PC-3 (cell line): ENCODE measurements at regions not wholly inside any gene's neighbourhood (a gene's known extent, or its start where the extent isn't known, plus 50 kb on each side); places are given as distances from the start of the nearest gene placed in this dataset.
"Not testable (repeated sequence)": the region's sequence is repeated elsewhere in the genome, so short reads cannot be mapped to it uniquely, and the experiment has no call there.

ENCODE experiments used
- ATAC-seq: fragments of 200-7000 bp; cut with Tn5 transposase; 2 replicates; pipeline ENCODE4 v1.9.1; 2020; ENCODE audit warnings: mild to moderate bottlenecking, moderate library complexity
- BruUV-seq: library from RNA; stranded (reverse); fragments of 400-500 nt; replicated peaks from 2 replicates; lab custom pipeline; 2021; lab: Mats Ljungman, UMichigan
- CTCF ChIA-PET: fragments of 300-600 bp; sonication (Branson Sonifier 250); formaldehyde crosslinking; loops from one replicate; lab custom pipeline; 2022; ENCODE audit warnings: antibody characterized with exemption; lab: Charles Lee
- POLR2A ChIA-PET: fragments of 300-600 bp; sonication (Branson Sonifier 250); formaldehyde crosslinking; loops from one replicate; lab custom pipeline; 2022; ENCODE audit warnings: antibody characterized with exemption; ENCODE audit not compliant: unreplicated experiment; lab: Charles Lee
- DNase-seq: peaks from one replicate; pipeline ENCODE4 v3.0.0-alpha.2; 2015
- H2AFZ ChIP-seq: fragments of 300-600 bp; sonication (generic); 2 replicates; pipeline ENCODE4 v1.6.0; 2016; ENCODE audit warnings: antibody characterized with exemption, low read length
- H3F3A ChIP-seq: fragments of 300-600 bp; sonication (generic); one replicate; pipeline ENCODE4 v1.6.0; 2017; ENCODE audit warnings: antibody characterized with exemption, low read length, control low read depth, mild to moderate bottlenecking; ENCODE audit not compliant: unreplicated experiment
- H3K27ac ChIP-seq: fragments of 300-600 bp; sonication (generic); 2 replicates; pipeline ENCODE4 v1.5.1; 2016; ENCODE audit warnings: mild to moderate bottlenecking, low read length
- H3K27me3 ChIP-seq: fragments of 300-600 bp; sonication (generic); 2 replicates; pipeline ENCODE4 v1.6.1; 2016; ENCODE audit warnings: low read length, mixed read lengths
- H3K36me3 ChIP-seq: fragments of 300-600 bp; sonication (generic); 2 replicates; pipeline ENCODE4 v1.6.1; 2016; ENCODE audit warnings: low read depth, mixed run types, low read length, mixed read lengths
- H3K4me1 ChIP-seq: fragments of 300-600 bp; sonication (generic); 2 replicates; pipeline ENCODE4 v1.5.1; 2016; ENCODE audit warnings: low read length; ENCODE audit not compliant: insufficient read depth
- H3K4me2 ChIP-seq: fragments of 300-600 bp; sonication (generic); 2 replicates; pipeline ENCODE4 v1.6.0; 2016; ENCODE audit warnings: low read length
- H3K4me3 ChIP-seq: fragments of 300-600 bp; sonication (generic); 2 replicates; pipeline ENCODE4 v1.5.1; 2016; ENCODE audit warnings: mild to moderate bottlenecking, low read length, mixed read lengths
- H3K79me2 ChIP-seq: fragments of 300-600 bp; sonication (generic); 2 replicates; pipeline ENCODE4 v1.6.1; 2017; ENCODE audit warnings: low read length, mixed read lengths
- H3K9ac ChIP-seq: fragments of 300-600 bp; sonication (generic); 2 replicates; pipeline ENCODE4 v1.6.0; 2016; ENCODE audit warnings: mild to moderate bottlenecking, low read length
- H3K9me2 ChIP-seq: fragments of 300-600 bp; sonication (generic); replicated peaks from 2 replicates; pipeline ENCODE4 v1.6.1; 2016; ENCODE audit warnings: mixed run types, low read length, mixed read lengths
- H3K9me3 ChIP-seq: fragments of 300-600 bp; sonication (generic); 2 replicates; pipeline ENCODE4 v1.6.1; 2016; ENCODE audit warnings: low read length, mixed read lengths
- H4K20me1 ChIP-seq: fragments of 300-600 bp; sonication (generic); 2 replicates; pipeline ENCODE4 v1.6.1; 2016; ENCODE audit warnings: low read length, mixed read lengths
- EZH2 ChIP-seq: fragments of 300-600 bp; sonication (generic); IDR thresholded peaks from one replicate; pipeline ENCODE4 v1.6.1; 2017; ENCODE audit warnings: antibody characterized with exemption, mild to moderate bottlenecking, low read length; ENCODE audit not compliant: unreplicated experiment
- EZH2phosphoT487 ChIP-seq: fragments of 300-600 bp; sonication (generic); IDR thresholded peaks from 2 replicates; pipeline ENCODE4 v1.6.1; 2018; ENCODE audit warnings: mild to moderate bottlenecking, antibody characterized with exemption, low read length, borderline replicate concordance
- intact Hi-C: fragments of 100-400 bp; cut with micrococcal nuclease; formaldehyde crosslinking; loops from 2 replicates; pipeline ENCODE4 v1.9.0; 2023
- TF ChIP-seq, protein P1 (sequence below): fragments of 300-600 bp; sonication (generic); conservative IDR thresholded peaks from 2 replicates; pipeline ENCODE4 v1.5.1; 2017; ENCODE audit warnings: antibody characterized with exemption, low read depth, mild to moderate bottlenecking, low read length

DNA sequence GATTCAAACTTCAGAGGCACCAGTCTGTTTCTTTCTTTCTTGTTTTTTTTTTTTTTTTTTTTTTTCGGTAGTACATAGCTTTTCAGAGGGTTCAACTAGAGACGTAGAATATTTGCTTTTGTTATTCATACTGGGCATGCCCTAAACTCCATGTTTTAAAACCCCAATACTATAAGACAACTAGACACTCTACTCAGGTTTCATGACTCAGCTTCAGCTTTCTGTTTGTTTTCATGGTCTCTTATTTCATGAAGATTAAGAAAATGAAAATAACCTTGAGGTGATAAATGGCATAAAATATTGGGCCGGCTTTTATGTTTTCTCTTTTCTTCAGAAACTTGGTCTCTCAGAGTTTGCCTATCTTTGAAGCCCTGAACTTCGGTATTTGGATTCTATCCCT is 2126.3 kb upstream of the ACO1 start:
- ATAC-seq (no peak), DNase-seq (no peak)
- H4K20me1 ChIP-seq = no peaks in the 10 kb centered on the region
- no peak overlapping the region for H2AFZ ChIP-seq
- BruUV-seq = no TSS peak
- H3F3A ChIP-seq = no peaks in the 10 kb centered on the region
- no peaks in the 10 kb centered on the region for H3K79me2 ChIP-seq
- no peaks in the 10 kb centered on the region for H3K36me3 ChIP-seq
- H3K4me1 ChIP-seq = no peaks in the 10 kb centered on the region
- CTCF ChIA-PET = no interaction called here
- no peak overlapping the region for H3K27ac ChIP-seq
- no peak overlapping the region for H3K4me3 ChIP-seq
- POLR2A ChIA-PET = no interaction called here
- H3K4me2 ChIP-seq = no peak overlapping the region
- H3K9me3 ChIP-seq = no peaks in the 10 kb centered on the region
- no peak for TF ChIP-seq EZH2
- TF ChIP-seq EZH2phosphoT487 = no peak
- TF ChIP-seq, protein P1, sequence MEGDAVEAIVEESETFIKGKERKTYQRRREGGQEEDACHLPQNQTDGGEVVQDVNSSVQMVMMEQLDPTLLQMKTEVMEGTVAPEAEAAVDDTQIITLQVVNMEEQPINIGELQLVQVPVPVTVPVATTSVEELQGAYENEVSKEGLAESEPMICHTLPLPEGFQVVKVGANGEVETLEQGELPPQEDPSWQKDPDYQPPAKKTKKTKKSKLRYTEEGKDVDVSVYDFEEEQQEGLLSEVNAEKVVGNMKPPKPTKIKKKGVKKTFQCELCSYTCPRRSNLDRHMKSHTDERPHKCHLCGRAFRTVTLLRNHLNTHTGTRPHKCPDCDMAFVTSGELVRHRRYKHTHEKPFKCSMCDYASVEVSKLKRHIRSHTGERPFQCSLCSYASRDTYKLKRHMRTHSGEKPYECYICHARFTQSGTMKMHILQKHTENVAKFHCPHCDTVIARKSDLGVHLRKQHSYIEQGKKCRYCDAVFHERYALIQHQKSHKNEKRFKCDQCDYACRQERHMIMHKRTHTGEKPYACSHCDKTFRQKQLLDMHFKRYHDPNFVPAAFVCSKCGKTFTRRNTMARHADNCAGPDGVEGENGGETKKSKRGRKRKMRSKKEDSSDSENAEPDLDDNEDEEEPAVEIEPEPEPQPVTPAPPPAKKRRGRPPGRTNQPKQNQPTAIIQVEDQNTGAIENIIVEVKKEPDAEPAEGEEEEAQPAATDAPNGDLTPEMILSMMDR = no peak
- no peak overlapping the region for H3K9ac ChIP-seq
- no peaks in the 10 kb centered on the region for H3K9me2 ChIP-seq
- intact Hi-C loops = no loop called here
- no peaks in the 10 kb centered on the region for H3K27me3 ChIP-seq

DNA sequence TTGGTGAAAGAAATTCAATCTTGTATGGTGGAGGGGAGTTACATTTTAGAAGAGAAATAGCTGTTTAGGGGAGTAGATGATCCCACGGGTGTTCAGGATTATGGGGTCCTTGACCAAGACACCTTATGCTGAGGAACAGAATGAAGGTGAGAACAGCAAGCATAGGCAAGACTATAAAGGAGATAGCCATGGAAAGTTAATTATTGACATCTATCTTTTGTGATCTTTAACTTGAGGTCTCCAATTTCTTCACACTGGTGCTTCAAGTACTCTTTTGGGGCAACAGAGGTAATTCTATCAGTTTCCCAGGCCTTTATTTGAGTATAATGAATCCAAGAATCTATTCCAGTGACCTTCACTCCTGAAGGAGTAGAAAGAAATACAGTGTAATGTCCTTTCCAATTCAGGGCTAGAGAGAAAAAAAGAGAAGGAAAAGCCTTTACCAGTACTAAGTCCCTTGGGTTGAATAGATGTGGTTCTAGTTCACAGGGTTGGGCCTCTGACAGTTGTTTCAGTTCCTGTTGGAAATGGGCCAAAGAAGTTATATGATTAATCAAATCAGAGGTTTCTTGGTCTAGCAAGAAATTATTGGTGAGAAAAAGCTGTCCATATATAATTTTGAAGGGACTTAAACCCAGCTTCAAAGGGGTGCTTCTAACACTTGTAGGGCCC is 2104.1 kb upstream of the ACO1 start:
- H3K4me2 ChIP-seq = no peak overlapping the region
- ATAC-seq (no peak), DNase-seq (no peak)
- H3K36me3 ChIP-seq = no peaks in the 10 kb centered on the region
- POLR2A ChIA-PET = no interaction called here
- H3K9me2 ChIP-seq = no peaks in the 10 kb centered on the region
- no peaks in the 10 kb centered on the region for H3K9me3 ChIP-seq
- no peaks in the 10 kb centered on the region for H3K79me2 ChIP-seq
- H3K27ac ChIP-seq = no peak overlapping the region
- H3K4me3 ChIP-seq = no peak overlapping the region
- no peaks in the 10 kb centered on the region for H3K4me1 ChIP-seq
- no peak overlapping the region for H3K9ac ChIP-seq
- CTCF ChIA-PET = no interaction called here
- H4K20me1 ChIP-seq = no peaks in the 10 kb centered on the region
- no peaks in the 10 kb centered on the region for H3K27me3 ChIP-seq
- no TSS peak for BruUV-seq
- TF ChIP-seq EZH2 = no peak
- TF ChIP-seq EZH2phosphoT487 = no peak
- TF ChIP-seq, protein P1 = no peak
- no peak overlapping the region for H2AFZ ChIP-seq
- no peaks in the 10 kb centered on the region for H3F3A ChIP-seq
- intact Hi-C loops = no loop called here

DNA sequence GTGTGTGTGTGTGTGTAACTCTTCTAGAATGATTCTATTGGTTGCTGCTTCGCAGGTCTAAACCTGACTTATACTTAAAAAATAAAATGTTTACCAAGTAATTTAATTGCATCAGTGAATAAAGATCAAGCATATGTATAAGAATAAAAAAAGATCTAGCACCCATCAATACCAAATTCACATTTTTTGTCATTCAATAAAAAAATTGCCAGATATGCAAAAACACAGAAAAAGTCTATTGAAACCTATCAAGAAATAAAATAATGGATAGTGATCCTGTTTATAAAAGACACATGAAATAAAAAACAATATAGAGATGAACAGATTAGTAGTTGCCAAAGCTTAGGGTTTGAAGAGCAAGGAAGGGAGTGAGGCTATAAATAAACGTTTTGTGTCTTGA is 2095.0 kb upstream of the ACO1 start:
- TF ChIP-seq EZH2 (no peak), EZH2phosphoT487 (no peak)
- TF ChIP-seq, protein P1 = no peak
- DNase-seq (no peak), ATAC-seq (no peak)
- no peaks in the 10 kb centered on the region for H3K36me3 ChIP-seq
- no peak overlapping the region for H3K4me2 ChIP-seq
- intact Hi-C loops = no loop called here
- H3K79me2 ChIP-seq = no peaks in the 10 kb centered on the region
- CTCF ChIA-PET = no interaction called here
- H3K4me1 ChIP-seq = no peaks in the 10 kb centered on the region
- H3F3A ChIP-seq = no peaks in the 10 kb centered on the region
- H2AFZ ChIP-seq = no peak overlapping the region
- no peaks in the 10 kb centered on the region for H3K27me3 ChIP-seq
- no peaks in the 10 kb centered on the region for H3K9me3 ChIP-seq
- H4K20me1 ChIP-seq = no peaks in the 10 kb centered on the region
- no peak overlapping the region for H3K9ac ChIP-seq
- no peak overlapping the region for H3K4me3 ChIP-seq
- no peaks in the 10 kb centered on the region for H3K9me2 ChIP-seq
- no TSS peak for BruUV-seq
- H3K27ac ChIP-seq = no peak overlapping the region
- POLR2A ChIA-PET = no interaction called here

DNA sequence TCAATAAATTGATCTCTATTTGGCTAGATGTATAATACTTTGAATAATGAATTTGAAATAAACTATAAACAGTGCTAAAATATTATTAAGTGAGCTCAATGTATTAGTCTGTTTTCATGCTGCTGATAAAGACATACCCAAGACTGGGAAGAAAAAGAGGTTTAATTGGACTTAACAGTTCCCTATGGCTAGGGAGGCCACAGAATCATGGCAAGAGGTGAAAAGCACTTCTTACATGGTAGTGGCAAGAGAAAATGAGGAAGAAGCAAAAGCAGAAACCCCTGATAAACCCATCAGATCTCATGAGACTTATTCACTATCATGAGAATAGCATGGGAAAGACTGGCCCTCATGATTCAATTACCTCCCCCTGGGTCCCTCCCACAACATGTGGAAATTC is 2092.4 kb upstream of the ACO1 start:
- DNase-seq, H3K27ac ChIP-seq, H3F3A ChIP-seq, intact Hi-C loops, H3K27me3 ChIP-seq, H3K4me3 ChIP-seq, H3K36me3 ChIP-seq, H3K79me2 ChIP-seq, BruUV-seq, CTCF ChIA-PET, H3K9me3 ChIP-seq, H3K9me2 ChIP-seq, H2AFZ ChIP-seq, H3K9ac ChIP-seq, H3K4me2 ChIP-seq, H4K20me1 ChIP-seq, H3K4me1 ChIP-seq, POLR2A ChIA-PET, ATAC-seq: not testable (repeated sequence)
